NK-92 treated with Interleukin-12 subunit alpha and Interleukin-12 subunit beta, amount 100 ng/mL, for 24 hours (cell line): ENCODE measurements at regions not wholly inside any gene's neighbourhood (a gene's known extent, or its start where the extent isn't known, plus 50 kb on each side); places are given as distances from the start of the nearest gene placed in this dataset.

Experiments used
- DNase-seq: peaks from one replicate; lab custom pipeline; 2025; lab: John Stamatoyannopoulos, UW

- no peak for DNase-seq
Measured at GRCh38 chr2:111695441-111696007, 188.5 kb downstream of the ANAPC1 start.

GRCh38 chr2:111696226-111696625 is 187.8 kb downstream of the ANAPC1 start:
- no peak for DNase-seq

- no peak for DNase-seq
Measured at GRCh38 chr2:111697560-111697959, 186.4 kb downstream of the ANAPC1 start.

GRCh38 chr2:111698089-111698488 is 185.9 kb downstream of the ANAPC1 start:
- DNase-seq: no peak

GRCh38 chr2:111698743-111699554 is 185.0 kb downstream of the ANAPC1 start:
- DNase-seq: peak; percentile 76

- DNase-seq: no peak
Measured at GRCh38 chr2:111701266-111701665, 182.7 kb downstream of the ANAPC1 start.

GRCh38 chr2:111701798-111702118 is 182.2 kb downstream of the ANAPC1 start:
- no peak for DNase-seq

GRCh38 chr2:111702119-111702803 is 181.7 kb downstream of the ANAPC1 start:
- peak; percentile 49 for DNase-seq

GRCh38 chr2:111702804-111703196 is 181.2 kb downstream of the ANAPC1 start:
- no peak for DNase-seq

GRCh38 chr2:111703759-111704158 is 180.2 kb downstream of the ANAPC1 start:
- no peak for DNase-seq

GRCh38 chr2:111704246-111704645 is 179.7 kb downstream of the ANAPC1 start:
- DNase-seq: peak; percentile 43

GRCh38 chr2:111705239-111705638 is 178.8 kb downstream of the ANAPC1 start:
- no peak for DNase-seq

- peak; percentile 83 for DNase-seq
Measured at GRCh38 chr2:111705711-111706336, 178.2 kb downstream of the ANAPC1 start.

GRCh38 chr2:111706481-111707001 is 177.5 kb downstream of the ANAPC1 start:
- DNase-seq: no peak

- no peak for DNase-seq
Measured at GRCh38 chr2:111707700-111708099, 176.3 kb downstream of the ANAPC1 start.

GRCh38 chr2:111708476-111709180 is 175.4 kb downstream of the ANAPC1 start:
- no peak for DNase-seq

- DNase-seq: no peak
Measured at GRCh38 chr2:111709321-111709720, 174.7 kb downstream of the ANAPC1 start.

- DNase-seq: no peak
Measured at GRCh38 chr2:111710085-111710484, 173.9 kb downstream of the ANAPC1 start.

GRCh38 chr2:111710613-111711012 is 173.4 kb downstream of the ANAPC1 start:
- no peak for DNase-seq

GRCh38 chr2:111711270-111711669 is 172.7 kb downstream of the ANAPC1 start:
- no peak for DNase-seq

- DNase-seq: no peak
Measured at GRCh38 chr2:111712361-111712760, 171.6 kb downstream of the ANAPC1 start.

GRCh38 chr2:111712940-111713515 is 171.0 kb downstream of the ANAPC1 start:
- no peak for DNase-seq
